GM19397 (cell line): ENCODE measurements at regions not wholly inside any gene's neighbourhood (a gene's known extent, or its start where the extent isn't known, plus 50 kb on each side); places are given as distances from the start of the nearest gene placed in this dataset.

Experiments
- ATAC-seq: cut with Tn5 transposase; IDR thresholded peaks from one replicate; pipeline ENCODE4 v1.9.1; 2021; ENCODE audit warnings: mild to moderate bottlenecking, moderate library complexity; ENCODE audit not compliant: unreplicated experiment

- no peak for ATAC-seq
Observed at GRCh38 chr15:37253877-37254276, 153.5 kb upstream of the MEIS2 start.

GRCh38 chr15:37260255-37260654, 159.9 kb upstream of the MEIS2 start:
- no peak for ATAC-seq

GRCh38 chr15:37261685-37262084, 161.3 kb upstream of the MEIS2 start:
- ATAC-seq: no peak

GRCh38 chr15:37262922-37263608, 162.7 kb upstream of the MEIS2 start:
- ATAC-seq: no peak

GRCh38 chr15:37289109-37289765, 188.9 kb upstream of the MEIS2 start:
- no peak for ATAC-seq

GRCh38 chr15:37291920-37292319, 191.6 kb upstream of the MEIS2 start:
- no peak for ATAC-seq

- ATAC-seq: no peak
Observed at GRCh38 chr15:37298271-37298670, 197.9 kb upstream of the MEIS2 start.

- ATAC-seq: no peak
Observed at GRCh38 chr15:37339437-37339836, 239.1 kb upstream of the MEIS2 start.

- ATAC-seq: no peak
Observed at GRCh38 chr15:37339856-37340255, 239.5 kb upstream of the MEIS2 start.

- ATAC-seq: no peak
Observed at GRCh38 chr15:37340438-37340837, 240.1 kb upstream of the MEIS2 start.

- ATAC-seq: no peak
Observed at GRCh38 chr15:37359101-37359892, 258.9 kb upstream of the MEIS2 start.

- no peak for ATAC-seq
Observed at GRCh38 chr15:37359893-37360290, 259.5 kb upstream of the MEIS2 start.

- no peak for ATAC-seq
Observed at GRCh38 chr15:37360724-37361123, 260.4 kb upstream of the MEIS2 start.

GRCh38 chr15:37361621-37362020, 261.3 kb upstream of the MEIS2 start:
- no peak for ATAC-seq

- ATAC-seq: no peak
Observed at GRCh38 chr15:37362414-37362813, 262.1 kb upstream of the MEIS2 start.

- no peak for ATAC-seq
Observed at GRCh38 chr15:37368961-37369360, 268.6 kb upstream of the MEIS2 start.

- no peak for ATAC-seq
Observed at GRCh38 chr15:37370941-37371340, 270.6 kb upstream of the MEIS2 start.

- ATAC-seq: no peak
Observed at GRCh38 chr15:37372064-37372463, 271.7 kb upstream of the MEIS2 start.

GRCh38 chr15:37375519-37375918, 275.2 kb upstream of the MEIS2 start:
- no peak for ATAC-seq

GRCh38 chr15:37377428-37377827, 277.1 kb upstream of the MEIS2 start:
- ATAC-seq: no peak

- no peak for ATAC-seq
Observed at GRCh38 chr15:37394402-37395099, 294.2 kb upstream of the MEIS2 start.
